ENCODE measurements at regions not wholly inside any gene's neighbourhood (a gene's known extent, or its start where the extent isn't known, plus 50 kb on each side); places are given as distances from the start of the nearest gene placed in this dataset.

- TF ChIP-seq CTCF (IDR thresholded peaks at IDR 0.05) (no peak), EZH2 (IDR thresholded peaks at IDR 0.05; ENCODE audit: borderline replicate concordance, insufficient read depth, low read depth, low read length, poor library complexity, severe bottlenecking) (no peak)
Observed at GRCh38 chr12:116471544-116471943, 87.6 kb upstream of the MAP1LC3B2 start.

Measured in B cell (primary cell).